Right lobe of liver (tissue), 4 donors: ENCODE measurements at regions not wholly inside any gene's neighbourhood (a gene's known extent, or its start where the extent isn't known, plus 50 kb on each side); places are given as distances from the start of the nearest gene placed in this dataset.

ENCODE experiments used
- CTCF ChIP-seq, 4 donors: fragments of 200-600 bp in 3 of 4; fragments of 450-650 bp in 1 of 4; IDR thresholded peaks; one replicate each; pipeline versions ENCODE4 v1.5.1 to v1.8.0; 2016 to 2022; ENCODE audit warnings: antibody characterized with exemption in 4 of 4, mild to moderate bottlenecking in 2 of 4
- POLR2A ChIP-seq: fragments of 450-650 bp; IDR thresholded peaks from one replicate; pipeline ENCODE4 v1.6.1; 2017; ENCODE audit warnings: antibody characterized with exemption, mild to moderate bottlenecking
- donor health status: DM: no; HTN: no; CAD: no.
- donor health status: DM: no; HTN: no; CAD: no.
- donor health status: DM: no; HTN: yes; CAD: no.

DNA sequence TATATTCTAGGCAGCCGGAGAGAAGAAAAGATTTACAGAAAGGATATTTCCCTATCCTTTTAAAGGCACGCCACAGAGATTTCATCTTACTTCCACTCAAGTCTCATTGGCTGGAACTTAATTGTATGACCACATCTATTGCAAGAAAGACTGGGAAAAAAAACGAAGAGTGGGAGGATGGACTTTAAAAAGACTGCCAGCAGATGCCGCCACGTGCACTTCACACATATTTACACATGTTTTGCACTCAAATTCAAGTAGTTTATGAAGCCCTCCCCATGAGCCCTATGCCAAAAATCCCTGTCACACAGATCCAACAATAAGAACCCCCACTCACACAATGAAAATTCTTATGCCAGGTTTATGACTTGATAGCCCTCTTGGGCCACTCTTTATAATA is 138.5 kb upstream of the TYRP1 start:
- no peak for TF ChIP-seq CTCF (IDR thresholded peaks at IDR 0.05)
- TF ChIP-seq POLR2A, result no peak
